ENCODE measurements at regions not wholly inside any gene's neighbourhood (a gene's known extent, or its start where the extent isn't known, plus 50 kb on each side); places are given as distances from the start of the nearest gene placed in this dataset.

DNA sequence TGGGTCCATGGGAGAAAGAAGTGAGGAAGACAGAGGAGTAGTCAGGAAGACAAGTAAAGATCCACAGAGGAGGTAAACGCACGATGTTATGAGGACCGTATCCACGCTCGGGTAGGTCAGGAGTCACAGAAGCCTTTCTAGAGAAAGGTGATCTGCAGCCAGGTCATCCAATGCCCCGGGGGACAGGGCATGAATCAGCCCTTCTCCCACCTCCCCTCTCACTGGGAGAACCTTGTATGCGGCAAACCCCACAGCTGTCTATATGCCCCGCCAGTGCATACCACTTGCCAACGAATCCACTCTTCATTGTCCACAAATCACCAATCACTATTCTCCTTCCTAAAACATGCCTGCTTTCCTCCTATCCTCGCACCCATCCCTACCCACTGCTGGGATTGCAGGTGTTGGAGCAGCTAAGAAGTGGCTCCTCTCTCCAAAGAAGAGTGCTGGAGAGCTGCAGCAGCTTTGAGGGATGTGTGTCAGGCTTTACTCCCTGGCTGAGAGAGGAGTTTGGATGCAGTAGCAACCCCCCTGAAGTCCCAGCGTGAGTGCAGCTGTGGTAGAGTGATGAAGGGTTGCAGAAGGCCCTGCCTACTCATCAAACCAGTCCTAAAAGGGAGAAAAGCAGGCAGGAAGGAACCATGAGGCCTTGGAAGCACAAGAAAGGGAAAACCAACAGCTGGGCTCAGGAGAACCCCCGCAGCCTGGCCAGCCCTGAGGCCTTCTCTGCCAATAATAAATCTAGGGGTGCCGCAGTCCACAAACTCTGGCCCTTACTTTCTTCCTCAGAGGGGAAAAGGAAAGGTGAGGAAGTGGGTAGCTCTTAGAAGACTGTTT is 102.2 kb upstream of the GADD45A start:
- no peak overlapping the region for H3K9ac ChIP-seq (ENCODE audit: low read length)
- no peak overlapping the region for H3K27ac ChIP-seq (ENCODE audit: low read depth, low read length)
- POLR2A ChIA-PET = no interaction called here
- no peaks in the 10 kb centered on the region for H4K20me1 ChIP-seq (ENCODE audit: insufficient read depth)
- H3K36me3 ChIP-seq (ENCODE audit: control insufficient read depth in 1 of 2, insufficient read depth in 2 of 2, low read length in 2 of 2) = no peaks in the 10 kb centered on the region
- no peaks in the 10 kb centered on the region for H3K27me3 ChIP-seq (ENCODE audit: insufficient read depth, low read length)
- H3K79me2 ChIP-seq (ENCODE audit: insufficient read depth, low read length) = no peaks in the 10 kb centered on the region
- no peak overlapping the region for H2AFZ ChIP-seq (ENCODE audit: low read depth, low read length, poor library complexity, severe bottlenecking)
- H3K9me3 ChIP-seq (ENCODE audit: control insufficient read depth in 1 of 2, insufficient read depth in 1 of 2, low read depth in 1 of 2, low read length in 2 of 2) = no peaks in the 10 kb centered on the region
- DNase-seq (ENCODE audit: low read depth, low spot score) = no peak
- RAD21 ChIA-PET (ENCODE audit: low non-redundant PET in 1 of 2, low total read pairs in 2 of 2, uncharacterized antibody in 2 of 2, unreplicated experiment in 2 of 2) = no interaction called here
- CTCF ChIA-PET = no interaction called here
- no peak overlapping the region for H3K4me3 ChIP-seq (replicated peaks in 1 of 2; ENCODE audit: low read depth in 1 of 2, low read length in 2 of 2)
- H3K4me2 ChIP-seq (ENCODE audit: low read length) = no peak overlapping the region
- ATAC-seq = no peak
- H3K4me1 ChIP-seq (ENCODE audit: control insufficient read depth in 1 of 2, insufficient read depth in 2 of 2, low read length in 2 of 2) = no peaks in the 10 kb centered on the region
- no peaks in the 10 kb centered on the region for H3K9me2 ChIP-seq (ENCODE audit: insufficient read depth)
- no TSS peak for BruUV-seq (replicated peaks)
- intact Hi-C loops (cut with micrococcal nuclease) = no loop called here
- TF ChIP-seq FOSL1 (IDR thresholded peaks at IDR 0.05; ENCODE audit: low read depth) (no peak), POLR2A (IDR thresholded peaks at IDR 0.05; ENCODE audit: borderline replicate concordance, extremely low read depth, insufficient read depth, insufficient read length) (no peak), ZBTB33 (IDR thresholded peaks at IDR 0.05; ENCODE audit: extremely low read depth, insufficient replicate concordance, low read length) (no peak), TCF7L2 (IDR thresholded peaks at IDR 0.05; ENCODE audit: borderline replicate concordance, extremely low read depth, insufficient read depth, insufficient read length) (no peak)

DNA sequence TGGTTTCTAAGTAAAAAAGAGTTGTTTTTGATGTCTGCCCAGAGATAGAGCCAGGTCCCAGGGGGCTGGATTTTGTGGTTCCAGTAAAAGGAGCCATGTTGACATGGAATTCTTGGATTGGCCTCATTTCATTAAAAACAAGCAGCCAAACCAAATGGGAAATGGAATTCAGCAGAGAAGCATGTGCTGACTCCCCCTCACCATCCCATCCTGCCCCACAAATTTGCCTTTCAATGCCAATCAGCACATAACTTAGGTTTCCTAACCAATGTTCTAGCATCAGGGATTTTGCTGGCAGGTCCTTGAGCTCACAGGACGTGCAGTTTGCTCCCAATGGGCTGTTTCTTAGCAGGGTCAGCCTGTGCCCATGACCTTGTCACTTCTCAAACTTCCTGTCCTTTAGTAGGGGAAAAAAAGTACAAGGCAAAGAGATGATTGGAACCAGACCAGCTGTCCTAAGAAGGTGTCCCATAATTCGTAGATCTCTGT is 101.5 kb upstream of the GADD45A start:
- ChIA-PET RAD21 (ENCODE audit: low non-redundant PET in 1 of 2, low total read pairs in 2 of 2, uncharacterized antibody in 2 of 2, unreplicated experiment in 2 of 2) (no interaction called here), POLR2A (no interaction called here), CTCF (no interaction called here)
- H3K4me2 ChIP-seq (ENCODE audit: low read length) = no peak overlapping the region
- intact Hi-C loops (cut with micrococcal nuclease) = no loop called here
- H3K9ac ChIP-seq (ENCODE audit: low read length) = no peak overlapping the region
- H2AFZ ChIP-seq (ENCODE audit: low read depth, low read length, poor library complexity, severe bottlenecking) = no peak overlapping the region
- ATAC-seq = no peak
- no peaks in the 10 kb centered on the region for H3K9me2 ChIP-seq (ENCODE audit: insufficient read depth)
- BruUV-seq (replicated peaks) = no TSS peak
- no peak overlapping the region for H3K27ac ChIP-seq (ENCODE audit: low read depth, low read length)
- no peaks in the 10 kb centered on the region for H4K20me1 ChIP-seq (ENCODE audit: insufficient read depth)
- no peak for TF ChIP-seq CBX3 (IDR thresholded peaks at IDR 0.05; ENCODE audit: low read depth)
- no peak for TF ChIP-seq ELF1 (IDR thresholded peaks at IDR 0.05; ENCODE audit: borderline replicate concordance, low read depth)
- no peak for TF ChIP-seq POLR2A (IDR thresholded peaks at IDR 0.05; ENCODE audit: borderline replicate concordance, extremely low read depth, insufficient read depth, insufficient read length)
- no peak for TF ChIP-seq EGR1 (IDR thresholded peaks at IDR 0.05; ENCODE audit: low read depth)
- no peak overlapping the region for H3K4me3 ChIP-seq (replicated peaks in 1 of 2; ENCODE audit: low read depth in 1 of 2, low read length in 2 of 2)
- no peaks in the 10 kb centered on the region for H3K9me3 ChIP-seq (ENCODE audit: control insufficient read depth in 1 of 2, insufficient read depth in 1 of 2, low read depth in 1 of 2, low read length in 2 of 2)
- no peaks in the 10 kb centered on the region for H3K36me3 ChIP-seq (ENCODE audit: control insufficient read depth in 1 of 2, insufficient read depth in 2 of 2, low read length in 2 of 2)
- DNase-seq (ENCODE audit: low read depth, low spot score) = no peak
- no peaks in the 10 kb centered on the region for H3K27me3 ChIP-seq (ENCODE audit: insufficient read depth, low read length)
- H3K79me2 ChIP-seq (ENCODE audit: insufficient read depth, low read length) = no peaks in the 10 kb centered on the region
- no peaks in the 10 kb centered on the region for H3K4me1 ChIP-seq (ENCODE audit: control insufficient read depth in 1 of 2, insufficient read depth in 2 of 2, low read length in 2 of 2)
